Suprapubic skin (tissue), 3 donors: ENCODE measurements at regions not wholly inside any gene's neighbourhood (a gene's known extent, or its start where the extent isn't known, plus 50 kb on each side); places are given as distances from the start of the nearest gene placed in this dataset.

Experiments used
- CTCF ChIP-seq, 2 donors: fragments of 200-600 bp in 1 of 2; fragments of 450-650 bp in 1 of 2; sonication (generic) in 1 of 2; IDR thresholded peaks; one replicate each; pipeline ENCODE4 v1.5.1; 2016 to 2019; ENCODE audit warnings: antibody characterized with exemption in 2 of 2, mild to moderate bottlenecking in 1 of 2, moderate library complexity in 1 of 2
- POLR2A ChIP-seq, 2 donors: fragments of 450-650 bp; IDR thresholded peaks; one replicate each; pipeline ENCODE4 v1.6.1; 2017; ENCODE audit warnings: antibody characterized with exemption in 2 of 2, mild to moderate bottlenecking in 2 of 2, moderate library complexity in 2 of 2

GRCh38 chr13:85204668-85205344 is 594.4 kb downstream of the SLITRK6 start:
- TF ChIP-seq CTCF (IDR thresholded peaks at IDR 0.05) (no peak), POLR2A (IDR thresholded peaks at IDR 0.05) (no peak)
